ENCODE measurements at regions not wholly inside any gene's neighbourhood (a gene's known extent, or its start where the extent isn't known, plus 50 kb on each side); places are given as distances from the start of the nearest gene placed in this dataset.

GRCh38 chr13:44756276-44756810, 180.2 kb upstream of the TSC22D1 start:
- RAD21 ChIA-PET (ENCODE audit: low non-redundant PET in 1 of 2, low total read pairs in 2 of 2, uncharacterized antibody in 2 of 2, unreplicated experiment in 2 of 2) = no interaction called here
- POLR2A ChIA-PET = no interaction called here
- DNase-seq (ENCODE audit: low read depth, low spot score) (no peak), ATAC-seq (peak; percentile 32; the same call in 1 of the 2 replicates)
- Histone ChIP-seq H4K20me1 (ENCODE audit: insufficient read depth) (no peaks in the 10 kb centered on the region), H3K9me2 (ENCODE audit: insufficient read depth) (no peaks in the 10 kb centered on the region), H3K79me2 (ENCODE audit: insufficient read depth, low read length) (no peaks in the 10 kb centered on the region), H3K27me3 (ENCODE audit: insufficient read depth, low read length) (no peaks in the 10 kb centered on the region), H3K9ac (ENCODE audit: low read length) (no peak overlapping the region), H2AFZ (ENCODE audit: low read depth, low read length, poor library complexity, severe bottlenecking) (peak overlapping the region; percentile 55), H3K4me3 (replicated peaks in 1 of 2; ENCODE audit: low read depth in 1 of 2, low read length in 2 of 2) (no peak overlapping the region), H3K9me3 (ENCODE audit: control insufficient read depth in 1 of 2, insufficient read depth in 1 of 2, low read depth in 1 of 2, low read length in 2 of 2) (no peaks in the 10 kb centered on the region), H3K4me2 (ENCODE audit: low read length) (peak overlapping the region; percentile 30), H3K36me3 (ENCODE audit: control insufficient read depth in 1 of 2, insufficient read depth in 2 of 2, low read length in 2 of 2) (no peaks in the 10 kb centered on the region), H3K27ac (ENCODE audit: low read depth, low read length) (no peak overlapping the region), H3K4me1 (ENCODE audit: control insufficient read depth in 1 of 2, insufficient read depth in 2 of 2, low read length in 2 of 2) (peaks cover 6 to 38% of the 10 kb centered on the region in 2 experiments; a peak in 3 of 4 replicates)
- CTCF ChIA-PET = no interaction called here
- intact Hi-C loops (cut with micrococcal nuclease) = no loop called here
- no peak for TF ChIP-seq CBX3 (IDR thresholded peaks at IDR 0.05; ENCODE audit: low read depth)
- TF ChIP-seq ELF1 (IDR thresholded peaks at IDR 0.05; ENCODE audit: borderline replicate concordance, low read depth) = no peak
- no peak for TF ChIP-seq JUND (IDR thresholded peaks at IDR 0.05)
- no peak for TF ChIP-seq SP1 (IDR thresholded peaks at IDR 0.05; ENCODE audit: low read depth)
- TF ChIP-seq ZNF274 (IDR thresholded peaks at IDR 0.05; ENCODE audit: low read depth, low read length) = no peak
- no peak for TF ChIP-seq EGR1 (IDR thresholded peaks at IDR 0.05; ENCODE audit: low read depth)
- no peak for TF ChIP-seq SRF (IDR thresholded peaks at IDR 0.05; ENCODE audit: low read depth)
- TF ChIP-seq YY1 (IDR thresholded peaks at IDR 0.05; ENCODE audit: extremely low read depth, insufficient replicate concordance, low read depth, low read length) = no peak
- TF ChIP-seq TCF7L2 (IDR thresholded peaks at IDR 0.05; ENCODE audit: borderline replicate concordance, extremely low read depth, insufficient read depth, insufficient read length) = no peak
- TF ChIP-seq EZH2 (IDR thresholded peaks at IDR 0.05) = no peak
- TF ChIP-seq EZH2phosphoT487 (IDR thresholded peaks at IDR 0.05; ENCODE audit: borderline replicate concordance) = no peak
- no peak for TF ChIP-seq CEBPB (IDR thresholded peaks at IDR 0.05; ENCODE audit: low read depth)
- TF ChIP-seq, protein P1, sequence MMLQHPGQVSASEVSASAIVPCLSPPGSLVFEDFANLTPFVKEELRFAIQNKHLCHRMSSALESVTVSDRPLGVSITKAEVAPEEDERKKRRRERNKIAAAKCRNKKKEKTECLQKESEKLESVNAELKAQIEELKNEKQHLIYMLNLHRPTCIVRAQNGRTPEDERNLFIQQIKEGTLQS (IDR thresholded peaks at IDR 0.05) = no peak
- TF ChIP-seq, protein P2, sequence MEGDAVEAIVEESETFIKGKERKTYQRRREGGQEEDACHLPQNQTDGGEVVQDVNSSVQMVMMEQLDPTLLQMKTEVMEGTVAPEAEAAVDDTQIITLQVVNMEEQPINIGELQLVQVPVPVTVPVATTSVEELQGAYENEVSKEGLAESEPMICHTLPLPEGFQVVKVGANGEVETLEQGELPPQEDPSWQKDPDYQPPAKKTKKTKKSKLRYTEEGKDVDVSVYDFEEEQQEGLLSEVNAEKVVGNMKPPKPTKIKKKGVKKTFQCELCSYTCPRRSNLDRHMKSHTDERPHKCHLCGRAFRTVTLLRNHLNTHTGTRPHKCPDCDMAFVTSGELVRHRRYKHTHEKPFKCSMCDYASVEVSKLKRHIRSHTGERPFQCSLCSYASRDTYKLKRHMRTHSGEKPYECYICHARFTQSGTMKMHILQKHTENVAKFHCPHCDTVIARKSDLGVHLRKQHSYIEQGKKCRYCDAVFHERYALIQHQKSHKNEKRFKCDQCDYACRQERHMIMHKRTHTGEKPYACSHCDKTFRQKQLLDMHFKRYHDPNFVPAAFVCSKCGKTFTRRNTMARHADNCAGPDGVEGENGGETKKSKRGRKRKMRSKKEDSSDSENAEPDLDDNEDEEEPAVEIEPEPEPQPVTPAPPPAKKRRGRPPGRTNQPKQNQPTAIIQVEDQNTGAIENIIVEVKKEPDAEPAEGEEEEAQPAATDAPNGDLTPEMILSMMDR (IDR thresholded peaks at IDR 0.05 in 2 of 3, conservative IDR thresholded peaks at IDR 0.05 in 1 of 3; ENCODE audit: borderline replicate concordance in 1 of 3, insufficient read depth in 1 of 3, low read depth in 2 of 3, low read length in 2 of 3) = no peak
- no peak for TF ChIP-seq POLR2AphosphoS5 (IDR thresholded peaks at IDR 0.05; ENCODE audit: low read depth, low read length)
- TF ChIP-seq MAX (IDR thresholded peaks at IDR 0.05) = no peak
- TF ChIP-seq FOSL1 (IDR thresholded peaks at IDR 0.05; ENCODE audit: low read depth) = no peak
- BruUV-seq (replicated peaks) = no TSS peak

Data from HCT116 (cell line).